HG03095 (cell line): ENCODE measurements at regions not wholly inside any gene's neighbourhood (a gene's known extent, or its start where the extent isn't known, plus 50 kb on each side); places are given as distances from the start of the nearest gene placed in this dataset.

ENCODE experiments used
- ATAC-seq: cut with Tn5 transposase; IDR thresholded peaks from one replicate; pipeline ENCODE4 v1.9.1; 2021; ENCODE audit warnings: moderate library complexity; ENCODE audit not compliant: unreplicated experiment

- no peak for ATAC-seq
Measured at GRCh38 chr6:43838276-43839036, 68.4 kb downstream of the VEGFA start.

GRCh38 chr6:43837507-43837906, 67.5 kb downstream of the VEGFA start:
- no peak for ATAC-seq

- no peak for ATAC-seq
Measured at GRCh38 chr6:43836507-43837240, 66.7 kb downstream of the VEGFA start.
